Thymus (tissue), 11 donors: ENCODE measurements at regions not wholly inside any gene's neighbourhood (a gene's known extent, or its start where the extent isn't known, plus 50 kb on each side); places are given as distances from the start of the nearest gene placed in this dataset.

ENCODE experiments used
- DNase-seq, 9 donors: peaks; one replicate each; pipeline ENCODE4 v3.0.0-alpha.2; 2013; ENCODE audit warnings: low spot score in 9 of 9, low read depth in 6 of 9, missing footprints in 1 of 9
- H3K27ac ChIP-seq, 2 donors: one replicate each; pipeline ENCODE4 v1.5.1; 2013; ENCODE audit warnings: control low read depth in 1 of 2, low read depth in 1 of 2, low read length in 1 of 2, mild to moderate bottlenecking in 1 of 2, moderate library complexity in 1 of 2
- H3K27me3 ChIP-seq, 2 donors: one replicate each; pipeline ENCODE4 v1.5.1; 2013; ENCODE audit warnings: low read length in 1 of 2; ENCODE audit not compliant: control insufficient read depth in 2 of 2, insufficient read depth in 1 of 2
- H3K36me3 ChIP-seq, 2 donors: one replicate each; pipeline ENCODE4 v1.5.1; 2013; ENCODE audit warnings: low read length in 1 of 2, mild to moderate bottlenecking in 1 of 2, moderate library complexity in 1 of 2; ENCODE audit not compliant: control insufficient read depth in 2 of 2, insufficient read depth in 2 of 2
- H3K4me1 ChIP-seq, 2 donors: one replicate each; pipeline ENCODE4 v1.5.1; 2013; ENCODE audit warnings: low read length in 2 of 2; ENCODE audit not compliant: control insufficient read depth in 2 of 2, insufficient read depth in 2 of 2
- H3K4me3 ChIP-seq, 2 donors: one replicate each; pipeline ENCODE4 v1.5.1; 2013; ENCODE audit warnings: low read length in 2 of 2, control low read depth in 1 of 2, mild to moderate bottlenecking in 1 of 2
- H3K9me3 ChIP-seq, 2 donors: one replicate each; pipeline ENCODE4 v1.5.1; 2013; ENCODE audit warnings: low read length in 1 of 2, mild to moderate bottlenecking in 1 of 2; ENCODE audit not compliant: control insufficient read depth in 2 of 2, insufficient read depth in 1 of 2
- WGBS: extraction: QIAGEN DNeasy Blood & Tissue Kit; methylation state at CpG from one replicate; pipeline ENCODE4 v1.1.7; 2013; 5-methylcytosine and 5-hydroxymethylcytosine counted together
- donor health status: healthy.

DNA sequence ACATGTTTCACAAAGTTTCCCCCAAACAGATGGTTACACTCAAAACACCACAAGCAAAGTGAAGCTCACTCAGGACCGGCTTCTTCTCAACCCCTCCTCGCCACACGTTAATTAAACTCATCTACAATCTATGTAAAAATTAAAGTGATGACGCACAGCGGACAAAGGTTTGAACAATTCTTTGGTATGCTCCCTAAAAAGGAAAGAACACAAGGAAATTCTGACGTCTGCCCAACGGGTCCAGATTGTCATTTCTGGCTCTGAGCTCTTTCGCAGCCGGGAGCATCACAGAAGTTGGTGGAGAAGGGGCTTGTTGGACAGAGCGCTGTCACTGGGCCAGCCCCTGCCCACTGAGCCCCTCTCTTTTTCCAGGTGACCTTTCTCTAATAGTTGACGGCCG lies 173.7 kb upstream of the CHRNA7 start:
- H3K27ac ChIP-seq = no peak overlapping the region
- WGBS = 96% methylated on average over 12 of the region's 12 CpGs
- H3K4me3 ChIP-seq = no peak overlapping the region

DNA sequence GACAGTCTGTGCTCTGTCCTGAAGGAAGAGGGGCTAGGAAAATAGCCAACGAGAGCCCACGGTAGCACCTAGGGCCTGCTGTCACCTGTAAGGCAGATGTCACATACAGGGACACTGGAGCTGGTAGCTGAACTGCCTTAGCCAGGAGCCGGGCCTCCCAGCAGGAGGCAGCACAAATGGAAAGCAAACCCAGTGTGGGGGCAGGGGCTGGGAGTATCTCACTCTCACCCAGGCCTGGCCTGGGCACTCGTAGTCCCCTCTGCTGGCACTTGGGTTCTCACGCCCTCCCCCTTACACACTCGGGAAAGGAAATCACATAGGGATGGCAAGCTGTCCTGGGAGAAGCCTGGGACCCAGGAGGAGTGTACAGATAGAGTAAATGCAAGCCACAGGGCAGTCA lies 173.1 kb upstream of the CHRNA7 start:
- WGBS = 62% methylated on average over 6 of the region's 6 CpGs
- Histone ChIP-seq H3K4me3 (no peak overlapping the region), H3K36me3 (no peaks in the 10 kb centered on the region), H3K27me3 (no peaks in the 10 kb centered on the region), H3K9me3 (no peaks in the 10 kb centered on the region), H3K27ac (no peak overlapping the region), H3K4me1 (no peaks in the 10 kb centered on the region)
- DNase-seq = no peak

More for the DNA sequence above, 173.7 kb upstream of the CHRNA7 start:
- Histone ChIP-seq H3K9me3 (no peaks in the 10 kb centered on the region), H3K36me3 (no peaks in the 10 kb centered on the region), H3K27me3 (no peaks in the 10 kb centered on the region), H3K4me1 (no peaks in the 10 kb centered on the region)
- no peak for DNase-seq

DNA sequence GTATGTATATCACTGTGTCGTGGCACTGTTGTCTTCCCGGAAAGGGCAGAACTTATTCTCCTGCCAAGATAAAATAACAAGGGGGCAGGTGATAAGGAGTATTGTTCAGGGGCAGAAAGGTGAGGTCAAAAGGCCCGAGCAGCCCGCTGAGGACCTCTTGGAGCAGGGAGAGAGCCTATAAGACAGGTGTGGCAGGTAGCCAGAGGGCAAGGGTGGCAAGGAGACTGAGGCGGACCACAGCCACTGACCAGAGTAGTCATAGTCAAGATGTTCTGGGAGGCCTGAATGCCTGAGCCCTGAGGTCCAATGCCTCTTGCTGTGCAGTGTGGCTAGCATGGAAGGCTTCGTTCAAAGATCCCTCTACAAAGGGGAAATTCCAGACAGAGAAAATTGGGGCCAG lies 172.3 kb upstream of the CHRNA7 start:
- no peak overlapping the region for H3K4me3 ChIP-seq
- no peak for DNase-seq
- no peaks in the 10 kb centered on the region for H3K27me3 ChIP-seq
- H3K4me1 ChIP-seq = no peaks in the 10 kb centered on the region
- WGBS = 83% methylated on average over 6 of the region's 6 CpGs
- H3K9me3 ChIP-seq = no peaks in the 10 kb centered on the region
- H3K36me3 ChIP-seq = no peaks in the 10 kb centered on the region
- no peak overlapping the region for H3K27ac ChIP-seq

- Histone ChIP-seq H3K27me3 (peaks cover 18 to 23% of the 10 kb centered on the region in 2 donors), H3K4me1 (peaks cover 5 to 8% of the 10 kb centered on the region in 2 donors), H3K27ac (no peak overlapping the region), H3K36me3 (no peaks in the 10 kb centered on the region), H3K9me3 (no peaks in the 10 kb centered on the region), H3K4me3 (no peak overlapping the region)
- 94% methylated on average over 6 of the region's 6 CpGs for WGBS
- no peak for DNase-seq
Observed at GRCh38 chr15:31866248-31866647, 164.1 kb upstream of the CHRNA7 start.

DNA sequence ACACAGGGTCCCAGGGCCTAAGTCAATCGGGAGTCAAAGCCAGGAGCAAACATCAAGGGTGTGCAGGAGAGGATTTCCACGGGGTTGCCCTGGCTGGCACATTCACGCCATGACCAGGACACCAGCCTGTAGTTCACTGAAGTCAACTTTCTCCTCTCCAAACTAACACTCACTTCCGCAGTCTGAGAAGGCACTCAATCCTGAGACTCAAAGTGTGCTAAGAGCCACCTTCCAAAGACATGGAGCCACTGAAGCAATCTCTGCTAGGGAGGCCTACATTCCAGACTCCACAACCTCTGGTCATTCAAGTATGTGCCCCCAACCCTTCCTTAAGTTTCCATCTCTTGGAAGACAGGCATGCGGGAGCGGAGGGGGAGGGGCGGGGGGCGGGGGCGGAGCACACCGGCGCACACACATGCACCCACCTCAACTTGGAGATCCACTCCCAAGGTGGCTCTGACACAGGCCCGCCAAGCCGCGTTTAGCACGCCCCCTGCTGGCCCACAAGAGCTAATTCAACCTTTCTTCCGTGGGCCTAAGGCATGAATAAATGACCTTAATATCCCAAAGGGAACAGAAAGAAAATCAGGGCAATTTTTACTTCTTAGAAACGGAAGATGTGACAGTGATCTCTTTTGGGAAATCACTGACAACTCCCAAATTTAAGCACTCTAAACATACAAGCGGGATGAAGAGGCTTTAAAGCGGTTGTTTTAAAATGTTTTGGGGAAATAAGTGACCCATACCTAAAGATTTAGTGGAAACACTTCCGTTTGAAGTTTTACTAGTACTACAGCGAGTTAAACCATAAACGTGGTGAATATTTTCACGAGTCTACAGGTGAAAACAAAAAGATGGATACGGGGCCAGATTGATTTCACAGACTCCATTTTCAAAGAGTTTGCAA lies 162.5 kb upstream of the CHRNA7 start:
- Histone ChIP-seq H3K27me3 (peaks cover 18 to 23% of the 10 kb centered on the region in 2 donors), H3K4me1 (peaks cover 5 to 9% of the 10 kb centered on the region in 2 donors), H3K36me3 (no peaks in the 10 kb centered on the region), H3K27ac (no peak overlapping the region), H3K9me3 (no peaks in the 10 kb centered on the region), H3K4me3 (no peak overlapping the region)
- peak in 8 of 9 donors; percentile 13 to 59 (median 36) for DNase-seq
- WGBS = 34% methylated on average over 24 of the region's 24 CpGs

- Histone ChIP-seq H3K9me3 (no peaks in the 10 kb centered on the region), H3K4me1 (peaks cover 5 to 9% of the 10 kb centered on the region in 2 donors), H3K4me3 (peak overlapping the region in 1 of 2 donors; percentile 82), H3K36me3 (no peaks in the 10 kb centered on the region), H3K27me3 (peaks cover 18 to 23% of the 10 kb centered on the region in 2 donors), H3K27ac (no peak overlapping the region)
- WGBS = 6% methylated on average over 60 of the region's 60 CpGs
- peak in 2 of 9 donors; percentile 9 to 10 for DNase-seq
Observed at GRCh38 chr15:31869686-31870307, 160.5 kb upstream of the CHRNA7 start.

- peak; percentile 27 to 90 (median 76) for DNase-seq
- peak within 1 kb of the TSS in 1 of 2 donors; percentile 25 for H3K27ac ChIP-seq
- under 1% methylated on average over 122 of the region's 122 CpGs for WGBS
Observed at GRCh38 chr15:31870328-31871165, 159.8 kb upstream of the CHRNA7 start, which contains the start of gene OTUD7A. OTUD7A (minus strand) TSS chr15:31870673.

DNA sequence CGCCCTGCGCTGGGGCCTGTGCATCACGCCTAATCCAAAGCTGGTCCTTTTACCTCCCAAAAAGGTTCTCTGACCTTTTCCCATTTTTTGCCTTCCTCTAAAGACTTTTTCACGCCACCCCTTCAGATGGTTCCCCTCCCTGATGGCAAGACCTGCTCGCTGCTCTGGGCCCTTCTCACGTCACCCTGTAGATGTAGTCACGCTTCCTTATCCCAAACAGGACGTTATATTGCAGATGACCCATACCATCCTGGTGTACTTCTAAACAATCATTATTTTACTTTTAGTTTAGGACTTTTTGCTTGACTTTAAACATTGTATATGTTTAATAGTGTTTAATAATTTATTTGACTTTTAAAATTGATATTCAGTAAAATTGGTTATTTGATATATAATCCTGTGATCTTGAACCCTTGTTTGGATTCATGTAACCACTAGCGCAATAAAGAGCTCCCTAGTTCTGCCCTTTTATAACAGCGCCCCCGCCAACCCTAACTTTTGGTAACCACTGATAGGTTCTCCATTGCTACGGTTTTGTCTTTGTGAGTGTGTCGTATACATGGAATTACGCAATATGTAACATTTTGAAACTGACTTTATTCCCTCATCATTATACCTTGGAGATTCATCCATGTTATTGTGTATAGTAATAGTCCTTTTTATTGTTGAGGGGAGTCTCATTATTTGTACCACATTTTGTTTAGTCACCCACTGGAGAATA lies 159.0 kb upstream of the CHRNA7 start:
- 62% methylated on average over 14 of the region's 14 CpGs for WGBS
- DNase-seq = no peak
- no peak overlapping the region for H3K27ac ChIP-seq

More at GRCh38 chr15:31870328-31871165, 159.8 kb upstream of the CHRNA7 start, which contains the start of gene OTUD7A:
- peak within 1 kb of the TSS; percentile 56 to 82 for H3K4me3 ChIP-seq
- H3K9me3 ChIP-seq = no peaks in the 10 kb centered on the region
- peaks cover 5 to 9% of the 10 kb centered on the region in 2 donors for H3K4me1 ChIP-seq
- H3K36me3 ChIP-seq = no peaks in the 10 kb centered on the region
- peaks cover 18 to 23% of the 10 kb centered on the region in 2 donors for H3K27me3 ChIP-seq

More for the DNA sequence above, 159.0 kb upstream of the CHRNA7 start:
- Histone ChIP-seq H3K4me1 (peaks cover 5 to 9% of the 10 kb centered on the region in 2 donors), H3K4me3 (peak overlapping the region; percentile 56 to 82), H3K36me3 (no peaks in the 10 kb centered on the region), H3K27me3 (peaks cover 18 to 23% of the 10 kb centered on the region in 2 donors), H3K9me3 (no peaks in the 10 kb centered on the region)
